Fibroblast of mammary gland (primary cell): ENCODE measurements at regions not wholly inside any gene's neighbourhood (a gene's known extent, or its start where the extent isn't known, plus 50 kb on each side); places are given as distances from the start of the nearest gene placed in this dataset.

ENCODE experiments used
- DNase-seq: peaks from one replicate; pipeline ENCODE4 v3.0.0-alpha.2; 2010; ENCODE audit warnings: low read depth
- H3K4me3 ChIP-seq: 2 replicates; pipeline ENCODE4 v1.5.1; 2011; ENCODE audit warnings: low read depth, mild to moderate bottlenecking, low read length, moderate library complexity; ENCODE audit not compliant: control insufficient read depth
- TF ChIP-seq, protein P1 (sequence below): conservative IDR thresholded peaks from 2 replicates; pipeline ENCODE4 v1.5.1; 2011; ENCODE audit warnings: low read depth, low read length, inconsistent platforms; ENCODE audit not compliant: control insufficient read depth, insufficient read depth

DNA sequence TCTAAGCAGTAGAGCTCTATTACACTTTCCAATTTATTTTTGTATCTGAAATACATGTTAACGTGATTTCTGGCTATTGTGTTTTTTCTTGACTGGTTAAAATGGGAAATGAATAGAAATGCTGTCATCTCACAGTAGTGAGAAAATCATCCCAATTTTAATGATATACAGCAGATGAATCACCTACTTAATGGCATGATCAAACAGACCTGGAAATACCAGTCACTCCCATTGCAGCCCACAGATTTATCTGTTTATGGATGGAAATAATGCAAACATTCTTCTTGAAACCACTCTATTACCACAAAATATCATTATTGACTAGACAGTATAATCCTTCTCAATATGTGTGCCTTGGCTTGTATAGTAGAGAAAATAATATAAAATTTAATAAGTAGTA, 497.8 kb upstream of the ADAMTS5 start:
- H3K4me3 ChIP-seq: no peak overlapping the region
- TF ChIP-seq, protein P1, sequence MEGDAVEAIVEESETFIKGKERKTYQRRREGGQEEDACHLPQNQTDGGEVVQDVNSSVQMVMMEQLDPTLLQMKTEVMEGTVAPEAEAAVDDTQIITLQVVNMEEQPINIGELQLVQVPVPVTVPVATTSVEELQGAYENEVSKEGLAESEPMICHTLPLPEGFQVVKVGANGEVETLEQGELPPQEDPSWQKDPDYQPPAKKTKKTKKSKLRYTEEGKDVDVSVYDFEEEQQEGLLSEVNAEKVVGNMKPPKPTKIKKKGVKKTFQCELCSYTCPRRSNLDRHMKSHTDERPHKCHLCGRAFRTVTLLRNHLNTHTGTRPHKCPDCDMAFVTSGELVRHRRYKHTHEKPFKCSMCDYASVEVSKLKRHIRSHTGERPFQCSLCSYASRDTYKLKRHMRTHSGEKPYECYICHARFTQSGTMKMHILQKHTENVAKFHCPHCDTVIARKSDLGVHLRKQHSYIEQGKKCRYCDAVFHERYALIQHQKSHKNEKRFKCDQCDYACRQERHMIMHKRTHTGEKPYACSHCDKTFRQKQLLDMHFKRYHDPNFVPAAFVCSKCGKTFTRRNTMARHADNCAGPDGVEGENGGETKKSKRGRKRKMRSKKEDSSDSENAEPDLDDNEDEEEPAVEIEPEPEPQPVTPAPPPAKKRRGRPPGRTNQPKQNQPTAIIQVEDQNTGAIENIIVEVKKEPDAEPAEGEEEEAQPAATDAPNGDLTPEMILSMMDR: no peak
- no peak for DNase-seq

DNA sequence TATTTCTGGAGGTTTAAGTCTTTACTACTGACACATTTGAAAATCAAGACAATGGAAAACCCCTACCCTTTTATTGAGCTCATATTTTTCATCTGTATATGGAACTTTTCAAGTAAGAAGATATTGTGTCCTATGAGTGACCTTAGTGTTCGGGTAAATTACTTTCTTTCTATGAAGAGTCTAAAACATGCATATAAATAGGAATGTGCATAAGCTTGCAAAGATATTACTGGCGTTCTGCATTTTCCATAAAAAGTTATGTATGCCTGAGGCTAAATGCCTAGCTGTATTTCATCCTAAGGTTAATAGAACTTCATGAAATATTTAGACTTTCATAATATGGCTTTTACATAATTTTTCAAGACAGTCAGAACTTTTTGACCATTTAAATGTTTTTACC, 495.8 kb upstream of the ADAMTS5 start:
- no peak overlapping the region for H3K4me3 ChIP-seq
- DNase-seq: no peak
- TF ChIP-seq, protein P1: no peak

- no peak overlapping the region for H3K4me3 ChIP-seq
- TF ChIP-seq, protein P1: no peak
- no peak for DNase-seq
These were observed 487.3 kb upstream of the ADAMTS5 start for GRCh38 chr21:27454234-27454633.

GRCh38 chr21:27451116-27451515, 484.2 kb upstream of the ADAMTS5 start:
- TF ChIP-seq, protein P1: no peak
- no peak overlapping the region for H3K4me3 ChIP-seq
- DNase-seq: no peak

GRCh38 chr21:27450216-27450615, 483.3 kb upstream of the ADAMTS5 start:
- no peak for DNase-seq
- H3K4me3 ChIP-seq: no peak overlapping the region
- TF ChIP-seq, protein P1: no peak

DNA sequence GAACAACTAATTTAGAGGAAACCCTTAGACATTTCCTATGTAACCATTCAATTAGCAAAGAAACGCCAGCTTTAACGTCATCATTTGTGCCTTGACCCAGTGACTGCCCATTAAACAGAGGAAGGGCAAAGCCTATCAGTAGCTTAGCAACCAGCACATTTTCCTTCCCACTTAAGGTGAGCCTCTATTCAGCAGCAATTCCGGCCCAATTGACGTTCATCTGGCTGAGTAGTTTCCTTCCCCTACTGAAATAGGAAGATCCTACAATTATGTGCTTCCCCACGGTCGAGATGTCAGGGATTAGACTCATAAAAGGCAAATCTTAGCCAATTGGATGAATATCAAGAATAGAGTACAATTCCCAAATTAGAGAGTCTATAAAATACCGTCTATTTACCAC, 482.1 kb upstream of the ADAMTS5 start:
- no peak overlapping the region for H3K4me3 ChIP-seq
- TF ChIP-seq, protein P1: no peak
- no peak for DNase-seq

DNA sequence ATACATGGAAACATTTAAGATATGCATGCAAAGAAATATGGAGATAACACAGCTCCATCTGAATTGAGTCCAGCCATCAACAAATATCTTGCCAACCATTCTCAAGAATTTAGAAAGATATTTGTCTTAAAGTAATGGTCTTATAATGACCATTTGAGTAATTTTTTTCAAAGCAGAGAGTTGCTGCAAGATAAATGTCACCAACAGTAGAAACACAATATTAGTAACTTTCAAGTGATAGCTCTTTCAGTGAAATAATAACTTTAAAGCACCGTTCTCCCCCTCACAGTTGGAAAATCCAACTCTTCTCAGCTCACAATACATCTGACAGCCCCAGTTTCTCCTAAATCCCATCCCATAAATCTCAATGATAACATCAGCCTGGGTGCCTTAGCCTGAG, 481.0 kb upstream of the ADAMTS5 start:
- no peak for DNase-seq
- no peak overlapping the region for H3K4me3 ChIP-seq
- TF ChIP-seq, protein P1: no peak
